22Rv1 (cell line): ENCODE measurements at regions not wholly inside any gene's neighbourhood (a gene's known extent, or its start where the extent isn't known, plus 50 kb on each side); places are given as distances from the start of the nearest gene placed in this dataset.

Source experiments
- ZFX ChIP-seq: fragments of 450-650 bp; IDR thresholded peaks from 2 replicates; pipeline ENCODE4 v1.6.1; 2017; ENCODE audit warnings: antibody characterized with exemption, borderline replicate concordance
- TF ChIP-seq, protein P1 (sequence below): fragments of 450-650 bp; IDR thresholded peaks from 2 replicates; pipeline ENCODE4 v1.5.1; 2017; ENCODE audit warnings: mild to moderate bottlenecking

DNA sequence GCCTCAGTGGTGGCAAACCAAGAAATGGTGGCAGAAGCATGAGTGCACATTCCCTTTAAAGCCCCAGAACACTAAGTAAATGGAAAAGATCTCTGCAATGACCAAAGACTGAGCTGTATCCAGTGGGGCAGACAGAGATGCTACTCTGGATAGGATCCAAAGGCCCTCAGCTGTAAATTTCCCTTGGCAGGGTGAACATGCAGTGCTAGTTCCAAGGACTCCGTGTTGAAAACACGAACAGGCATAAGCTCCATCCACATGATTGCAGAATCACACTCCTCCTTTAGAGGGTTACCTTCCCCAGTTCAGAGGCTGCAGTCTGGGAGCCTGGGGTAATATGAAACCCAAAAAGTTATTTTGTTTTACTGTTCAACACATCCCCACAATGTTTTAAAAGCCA is 98.6 kb upstream of the KLF7 start:
- TF ChIP-seq, protein P1, sequence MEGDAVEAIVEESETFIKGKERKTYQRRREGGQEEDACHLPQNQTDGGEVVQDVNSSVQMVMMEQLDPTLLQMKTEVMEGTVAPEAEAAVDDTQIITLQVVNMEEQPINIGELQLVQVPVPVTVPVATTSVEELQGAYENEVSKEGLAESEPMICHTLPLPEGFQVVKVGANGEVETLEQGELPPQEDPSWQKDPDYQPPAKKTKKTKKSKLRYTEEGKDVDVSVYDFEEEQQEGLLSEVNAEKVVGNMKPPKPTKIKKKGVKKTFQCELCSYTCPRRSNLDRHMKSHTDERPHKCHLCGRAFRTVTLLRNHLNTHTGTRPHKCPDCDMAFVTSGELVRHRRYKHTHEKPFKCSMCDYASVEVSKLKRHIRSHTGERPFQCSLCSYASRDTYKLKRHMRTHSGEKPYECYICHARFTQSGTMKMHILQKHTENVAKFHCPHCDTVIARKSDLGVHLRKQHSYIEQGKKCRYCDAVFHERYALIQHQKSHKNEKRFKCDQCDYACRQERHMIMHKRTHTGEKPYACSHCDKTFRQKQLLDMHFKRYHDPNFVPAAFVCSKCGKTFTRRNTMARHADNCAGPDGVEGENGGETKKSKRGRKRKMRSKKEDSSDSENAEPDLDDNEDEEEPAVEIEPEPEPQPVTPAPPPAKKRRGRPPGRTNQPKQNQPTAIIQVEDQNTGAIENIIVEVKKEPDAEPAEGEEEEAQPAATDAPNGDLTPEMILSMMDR, result no peak
- TF ChIP-seq ZFX, result no peak
